ENCODE measurements at regions not wholly inside any gene's neighbourhood (a gene's known extent, or its start where the extent isn't known, plus 50 kb on each side); places are given as distances from the start of the nearest gene placed in this dataset.
"Not testable (repeated sequence)": the region's sequence is repeated elsewhere in the genome, so short reads cannot be mapped to it uniquely, and the experiment has no call there.

DNA sequence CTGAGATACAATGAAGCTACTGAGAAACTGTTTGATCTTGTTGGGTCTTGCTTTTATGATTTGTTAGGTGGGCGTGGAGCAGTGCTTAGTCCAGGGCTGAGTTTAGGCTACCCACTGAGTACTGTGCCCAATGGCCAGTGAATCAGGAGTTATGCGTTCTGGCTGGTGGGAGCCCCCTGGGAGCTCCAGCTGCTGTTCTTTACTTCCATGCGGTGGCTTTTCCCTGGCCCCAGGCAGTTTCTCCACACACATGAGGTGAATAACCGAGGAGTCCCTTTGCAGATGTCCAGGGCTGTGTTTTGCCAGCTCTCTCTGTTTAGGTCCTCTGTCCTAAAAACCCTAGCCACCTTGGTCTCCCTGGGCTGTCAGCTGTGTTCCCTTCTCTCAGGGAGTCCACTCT, 106.5 kb downstream of the KLF13 start:
- no peak for DNase-seq

DNA sequence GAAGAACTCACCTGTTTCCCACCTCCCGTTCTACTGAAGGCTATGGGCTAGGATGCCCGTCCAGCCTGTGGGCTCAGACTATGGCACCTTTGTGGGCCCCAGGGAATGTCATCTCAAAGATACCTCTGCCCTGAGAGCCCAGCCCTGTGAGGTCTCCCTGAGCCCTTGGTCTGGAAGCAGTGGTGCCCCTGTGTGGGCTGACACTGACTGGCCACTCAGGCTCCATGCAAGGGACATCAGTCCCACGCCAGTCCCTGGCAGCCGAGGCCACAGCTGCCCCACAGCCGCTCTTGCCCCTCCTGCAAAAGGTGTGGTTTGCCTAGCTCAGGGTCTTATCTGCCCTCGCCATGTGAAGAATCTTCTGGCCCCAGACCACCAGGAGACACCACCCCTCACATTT, 106.9 kb downstream of the KLF13 start:
- no peak for DNase-seq

DNA sequence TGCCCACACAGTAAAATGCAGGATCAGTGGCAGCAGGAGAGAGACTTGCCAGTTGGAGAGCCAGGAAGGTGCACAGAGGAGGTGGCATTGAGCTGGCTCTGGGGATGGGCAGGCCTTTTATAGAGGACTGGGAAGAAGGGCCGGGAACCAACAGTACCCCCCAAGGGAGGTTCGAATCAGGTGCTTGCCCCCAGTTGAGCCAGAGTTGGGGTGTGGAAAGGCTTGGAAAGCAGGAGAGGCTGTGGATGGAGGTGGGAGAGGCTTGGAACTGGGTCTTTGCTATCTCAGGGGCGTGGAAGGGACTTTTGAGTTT, 107.6 kb downstream of the KLF13 start:
- DNase-seq = no peak

GRCh38 chr15:31434588-31435260, 108.1 kb downstream of the KLF13 start:
- no peak for DNase-seq

GRCh38 chr15:31435261-31435911, 108.8 kb downstream of the KLF13 start:
- peak; percentile 76 for DNase-seq

- DNase-seq = no peak
Measured at GRCh38 chr15:31435912-31436628, 109.4 kb downstream of the KLF13 start.

GRCh38 chr15:31437686-31438085, 111.1 kb downstream of the KLF13 start:
- DNase-seq = no peak

GRCh38 chr15:31438601-31439265, 112.1 kb downstream of the KLF13 start:
- peak; percentile 10 for DNase-seq

- DNase-seq = peak; percentile 70
Measured at GRCh38 chr15:31439328-31439727, 112.7 kb downstream of the KLF13 start.

DNA sequence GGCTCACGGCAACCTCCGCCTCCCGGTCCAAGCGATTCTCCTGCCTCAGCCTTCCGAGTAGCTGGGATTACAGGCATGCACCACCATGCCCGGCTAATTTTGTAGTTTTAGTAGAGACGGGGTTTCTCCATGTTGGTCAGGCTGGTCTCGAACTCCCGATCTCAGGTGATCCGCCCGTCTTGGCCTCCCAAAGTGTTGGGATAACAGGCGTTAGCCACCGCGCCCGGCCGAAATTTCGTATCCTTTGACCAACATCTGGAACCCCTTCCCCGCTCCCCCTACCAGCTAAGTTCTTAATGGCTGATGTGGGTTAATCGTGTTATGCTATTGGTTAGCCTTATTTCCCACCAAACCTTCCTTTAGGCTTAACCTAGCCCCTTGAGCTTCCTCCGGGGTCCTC, 113.6 kb downstream of the KLF13 start:
- DNase-seq = not testable (repeated sequence)

DNA sequence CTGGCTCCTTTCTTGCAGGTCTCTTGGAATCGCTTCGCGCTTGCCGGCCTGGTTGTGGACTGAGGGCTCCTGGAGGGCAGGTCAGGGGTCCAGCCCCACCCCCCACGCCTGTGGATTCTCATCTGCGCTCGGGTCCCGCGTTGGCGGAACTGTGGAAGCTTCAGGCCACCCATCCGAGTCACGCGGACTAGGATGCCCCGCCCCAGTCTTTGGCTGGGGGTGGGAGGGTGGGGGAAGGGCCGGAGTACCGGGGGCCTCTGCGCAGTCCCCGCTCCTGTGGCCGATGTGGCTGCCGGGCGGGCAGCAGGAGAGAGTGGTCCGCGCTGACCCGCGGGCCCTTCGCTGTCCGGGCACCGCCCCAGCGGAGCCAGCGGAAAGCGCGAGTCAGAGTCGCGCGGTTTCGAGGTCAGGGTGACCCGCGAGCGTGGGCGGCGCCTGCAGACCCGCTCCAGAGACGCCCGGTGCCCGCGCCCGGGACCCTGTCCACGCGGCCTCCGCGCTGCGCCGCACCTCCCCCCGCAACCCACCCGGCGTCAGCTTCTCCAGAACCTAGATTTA, 114.2 kb downstream of the KLF13 start:
- peak; percentile 60 for DNase-seq

DNA sequence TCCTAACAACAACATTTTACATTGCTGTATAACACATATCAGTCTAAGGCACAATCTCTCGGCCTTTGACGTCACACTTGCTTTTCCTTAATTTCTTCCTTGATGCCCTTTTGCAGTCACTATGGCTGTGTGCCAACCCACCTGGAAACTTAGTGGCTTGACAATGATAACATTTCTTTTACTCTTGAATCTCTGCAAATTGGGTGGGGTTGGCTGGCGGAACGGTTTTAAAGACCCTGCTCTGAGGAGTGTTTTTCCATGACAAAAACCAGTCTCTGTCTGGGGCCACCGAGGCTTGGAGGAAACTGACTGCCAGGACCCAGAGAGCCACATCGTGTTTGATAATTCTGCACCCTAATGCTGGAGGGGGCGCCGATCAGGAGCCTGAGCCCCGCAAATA, 115.6 kb downstream of the KLF13 start:
- no peak for DNase-seq

DNA sequence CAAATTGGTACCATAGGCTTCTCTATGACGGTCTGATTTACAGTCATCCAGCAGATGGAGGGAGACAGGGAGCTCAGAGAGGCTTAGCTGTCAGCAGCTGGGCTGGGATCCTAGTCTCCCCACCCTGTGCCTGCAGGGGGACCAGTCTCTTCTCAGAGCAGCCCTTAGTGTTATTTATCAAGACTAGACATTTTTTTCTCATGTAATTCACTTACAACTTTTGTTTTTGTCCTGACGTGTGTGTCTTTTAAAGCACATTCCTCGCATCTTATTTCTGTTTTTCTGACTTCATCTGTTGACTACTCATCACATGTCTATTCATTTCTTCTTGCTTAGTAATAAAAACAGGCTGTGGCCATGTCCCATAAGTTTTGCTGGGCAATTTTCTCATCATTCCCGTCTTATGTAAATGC, 116.1 kb downstream of the KLF13 start:
- peak; percentile 17 for DNase-seq

DNA sequence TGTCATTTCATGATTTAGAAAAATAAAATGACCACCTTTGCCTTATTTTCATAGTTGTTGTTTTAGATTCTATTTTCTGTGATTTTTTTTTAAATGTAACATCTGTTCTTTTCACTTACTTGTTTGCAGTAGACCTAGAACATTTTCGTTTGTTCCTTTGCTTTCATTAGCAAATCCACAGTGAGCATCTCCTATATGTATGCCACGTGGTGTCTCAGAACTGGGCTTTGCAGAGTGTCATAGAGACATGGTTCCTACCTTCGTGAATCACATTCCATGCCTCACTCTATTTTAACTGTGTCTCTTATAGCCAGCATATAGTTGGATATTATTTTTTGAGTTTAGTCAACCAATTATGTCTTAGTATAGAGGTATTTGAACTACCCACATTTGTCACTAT, 118.2 kb downstream of the KLF13 start:
- DNase-seq = no peak

- DNase-seq = no peak
Measured at GRCh38 chr15:31446546-31446945, 119.9 kb downstream of the KLF13 start.

DNA sequence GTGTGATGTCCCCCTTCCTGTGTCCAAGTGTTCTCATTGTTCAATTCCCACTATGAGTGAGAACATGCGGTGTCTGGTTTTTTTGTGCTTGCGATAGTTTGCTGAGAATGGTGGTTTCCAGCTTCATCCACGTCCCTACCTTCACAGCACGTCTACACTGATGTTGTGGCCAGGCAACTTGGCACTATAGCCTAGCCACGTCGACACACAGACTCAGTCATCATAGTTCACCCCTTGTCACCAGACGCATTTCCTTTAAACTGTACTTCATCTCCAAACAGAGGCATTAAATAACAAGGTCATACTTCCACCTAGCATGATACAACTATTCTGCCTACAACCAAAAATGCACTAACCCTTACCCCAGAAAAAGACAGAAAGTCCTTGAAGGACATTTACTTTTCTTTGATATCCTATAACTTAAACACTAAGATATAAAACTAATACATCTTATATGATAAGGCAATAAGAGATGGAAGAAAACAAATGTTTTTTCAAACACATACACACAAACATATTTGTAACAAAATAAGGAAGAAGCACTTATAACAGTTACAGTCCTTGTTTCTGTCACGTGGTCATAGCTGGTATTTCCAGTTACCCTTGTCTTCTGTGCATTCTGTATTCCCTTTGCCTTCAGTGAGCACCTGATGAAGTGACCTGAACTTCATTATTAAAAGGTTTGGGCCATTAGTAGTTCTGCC, 121.4 kb downstream of the KLF13 start:
- peak; percentile 3 for DNase-seq

GRCh38 chr15:31448635-31448979, 122.0 kb downstream of the KLF13 start:
- no peak for DNase-seq

DNA sequence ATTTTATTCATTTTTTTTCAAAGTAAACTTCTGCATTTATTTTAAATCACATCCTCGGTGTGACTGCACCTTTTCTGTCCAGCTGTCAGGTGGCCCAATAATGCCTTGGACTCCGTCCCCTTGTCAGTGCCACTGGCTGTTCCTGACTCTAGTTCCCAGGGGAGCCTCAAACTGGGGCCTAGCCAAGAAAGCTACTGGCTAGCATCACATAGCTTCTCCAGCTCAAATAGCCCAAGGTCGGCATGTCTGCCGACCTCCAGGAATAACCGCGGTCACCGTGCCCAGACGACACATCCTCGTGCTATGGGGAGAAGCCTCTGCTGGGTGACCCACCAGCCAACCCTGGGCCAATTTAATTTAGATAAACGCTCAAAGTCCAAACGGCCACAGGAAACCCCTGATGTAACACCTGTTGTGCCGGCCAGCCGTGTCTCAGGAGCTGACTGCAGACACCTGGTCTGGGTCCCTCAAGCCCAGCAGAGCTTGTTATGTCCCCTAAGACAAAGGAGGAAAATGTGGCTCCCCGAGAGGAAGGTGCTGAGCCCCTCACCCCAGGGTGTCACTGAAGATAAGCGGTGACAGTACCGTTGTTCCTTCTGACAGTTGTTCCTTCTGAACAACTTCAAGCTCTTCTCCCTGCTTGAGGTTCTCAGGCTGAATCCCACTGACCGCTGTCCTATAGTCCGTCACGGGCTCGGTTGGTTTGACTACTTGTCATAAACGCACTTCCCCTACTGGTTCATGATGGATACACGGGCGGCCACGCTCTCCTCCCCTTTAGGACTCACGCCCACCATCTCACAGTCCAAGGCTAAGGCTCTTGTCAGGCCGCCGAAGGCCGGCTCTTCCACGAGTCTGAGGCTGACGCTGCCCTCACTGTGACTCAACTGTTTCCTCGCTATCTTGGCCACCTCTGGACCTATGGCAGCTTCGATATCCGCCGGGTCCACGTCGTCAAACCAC, 126.2 kb downstream of the KLF13 start:
- no peak for DNase-seq

DNA sequence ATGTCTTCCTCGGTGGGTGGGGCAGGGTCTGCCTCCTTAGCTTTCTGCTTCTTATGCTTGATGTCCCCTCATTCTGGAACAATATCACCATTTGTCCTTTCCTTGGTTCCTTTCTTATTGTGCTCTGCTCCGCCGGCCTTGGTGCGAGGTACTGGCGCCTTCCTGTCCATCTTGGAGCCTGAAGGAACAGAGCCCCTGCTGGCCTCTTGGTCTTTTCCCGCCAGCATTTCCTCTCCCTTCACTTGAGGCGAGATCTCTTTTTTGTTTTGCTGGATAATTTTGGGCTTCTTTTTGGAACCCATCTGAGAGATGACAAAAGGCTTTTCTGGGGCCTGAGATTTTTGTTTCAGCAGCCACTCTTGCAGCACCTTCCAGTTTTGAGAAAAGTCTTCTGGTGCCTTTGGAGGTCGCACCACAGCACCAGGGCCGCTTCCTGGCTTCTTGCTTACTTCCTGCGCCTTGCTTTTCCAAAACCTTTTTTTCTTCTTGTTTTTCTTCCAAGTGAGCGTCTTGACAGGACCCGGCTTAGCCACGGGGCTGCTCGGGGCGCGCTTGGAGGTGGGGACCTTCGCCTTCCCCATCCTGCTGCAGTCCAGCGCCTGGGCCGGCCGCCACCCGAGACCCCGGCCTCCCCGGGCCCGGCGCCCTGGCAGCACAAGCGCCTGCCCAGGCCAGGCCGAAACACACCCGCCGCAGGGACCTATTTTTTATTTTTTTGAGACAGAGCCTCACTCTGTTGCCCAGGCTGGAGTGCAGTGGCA, 127.1 kb downstream of the KLF13 start:
- DNase-seq = no peak

DNA sequence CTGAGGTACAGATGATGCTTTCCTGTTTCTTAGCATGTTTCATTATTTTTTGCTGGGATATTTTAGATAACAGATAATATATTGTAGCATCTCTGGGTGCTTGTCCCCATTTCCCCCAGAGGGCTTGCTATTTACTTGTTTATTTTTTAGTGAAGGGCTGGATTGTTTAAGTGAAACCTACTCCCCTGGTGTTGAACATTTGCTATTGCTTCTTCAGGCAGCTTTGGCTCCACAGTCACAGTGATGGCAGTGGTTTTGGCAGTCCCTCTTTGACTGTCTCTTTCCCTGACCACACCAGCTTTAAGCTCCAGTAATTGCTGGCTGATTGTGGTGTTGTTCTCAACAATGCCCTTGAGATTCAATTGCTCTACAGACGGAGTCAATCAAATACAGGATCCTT, 128.9 kb downstream of the KLF13 start:
- peak; percentile 6 for DNase-seq

Measured in DMS53 (cell line).